ENCODE measurements at regions not wholly inside any gene's neighbourhood (a gene's known extent, or its start where the extent isn't known, plus 50 kb on each side); places are given as distances from the start of the nearest gene placed in this dataset.
A peak's percentile ranks its signal among the peaks of the same experiment; 100 is the strongest.

- no TSS peak for BruUV-seq (replicated peaks)
- Mint-ChIP-seq H3K27ac (ENCODE audit: low read depth, unreplicated experiment) (no peak overlapping the region), H3K4me3 (ENCODE audit: unreplicated experiment) (no peak overlapping the region), H3K36me3 (ENCODE audit: insufficient read depth, unreplicated experiment) (no peaks in the 10 kb centered on the region), H3K4me1 (ENCODE audit: insufficient read depth, unreplicated experiment) (peaks cover 11% of the 10 kb centered on the region), H3K27me3 (ENCODE audit: insufficient read depth, unreplicated experiment) (peaks cover 4% of the 10 kb centered on the region), H3K9me3 (ENCODE audit: unreplicated experiment) (no peaks in the 10 kb centered on the region)
- TF ChIP-seq CTCF (IDR thresholded peaks at IDR 0.05; ENCODE audit: unreplicated experiment), result no peak
- intact Hi-C loops (cut with micrococcal nuclease), result no loop called here
- CTCF ChIA-PET, result interaction anchor here (0.6 kb wide), 1 partner anchor 106 kb away, joined by 3 read pairs; no protein-coding TSS in a partner anchor
- no peak for DNase-seq (ENCODE audit: unreplicated experiment)
- POLR2A ChIA-PET, result no interaction called here
These were observed 176.2 kb upstream of the ST6GAL2 start for GRCh38 chr2:107062173-107062572.

GRCh38 chr2:107062599-107063220, 176.7 kb upstream of the ST6GAL2 start:
- Mint-ChIP-seq H3K4me1 (ENCODE audit: insufficient read depth, unreplicated experiment) (peaks cover 11% of the 10 kb centered on the region), H3K27ac (ENCODE audit: low read depth, unreplicated experiment) (no peak overlapping the region), H3K9me3 (ENCODE audit: unreplicated experiment) (no peaks in the 10 kb centered on the region), H3K36me3 (ENCODE audit: insufficient read depth, unreplicated experiment) (no peaks in the 10 kb centered on the region), H3K27me3 (ENCODE audit: insufficient read depth, unreplicated experiment) (peaks cover 9% of the 10 kb centered on the region), H3K4me3 (ENCODE audit: unreplicated experiment) (no peak overlapping the region)
- no TSS peak for BruUV-seq (replicated peaks)
- ChIA-PET CTCF (interaction anchor here (0.6 kb wide), 1 partner anchor 107 kb away, joined by 3 read pairs; no protein-coding TSS in a partner anchor), POLR2A (no interaction called here)
- intact Hi-C loops (cut with micrococcal nuclease), result no loop called here
- no peak for DNase-seq (ENCODE audit: unreplicated experiment)
- no peak for TF ChIP-seq CTCF (IDR thresholded peaks at IDR 0.05; ENCODE audit: unreplicated experiment)

GRCh38 chr2:107063228-107063627, 177.3 kb upstream of the ST6GAL2 start:
- intact Hi-C loops (cut with micrococcal nuclease), result no loop called here
- Mint-ChIP-seq H3K36me3 (ENCODE audit: insufficient read depth, unreplicated experiment) (no peaks in the 10 kb centered on the region), H3K27me3 (ENCODE audit: insufficient read depth, unreplicated experiment) (peaks cover 11% of the 10 kb centered on the region), H3K4me3 (ENCODE audit: unreplicated experiment) (no peak overlapping the region), H3K27ac (ENCODE audit: low read depth, unreplicated experiment) (no peak overlapping the region), H3K9me3 (ENCODE audit: unreplicated experiment) (no peaks in the 10 kb centered on the region), H3K4me1 (ENCODE audit: insufficient read depth, unreplicated experiment) (peaks cover 11% of the 10 kb centered on the region)
- no TSS peak for BruUV-seq (replicated peaks)
- ChIA-PET CTCF (interaction anchor here (0.9 kb wide), 1 partner anchor 191 kb away, joined by 3 read pairs; no protein-coding TSS in a partner anchor), POLR2A (no interaction called here)
- DNase-seq (ENCODE audit: unreplicated experiment), result no peak
- TF ChIP-seq CTCF (IDR thresholded peaks at IDR 0.05; ENCODE audit: unreplicated experiment), result no peak

GRCh38 chr2:107064750-107065149, 178.8 kb upstream of the ST6GAL2 start:
- intact Hi-C loops (cut with micrococcal nuclease), result no loop called here
- Mint-ChIP-seq H3K36me3 (ENCODE audit: insufficient read depth, unreplicated experiment) (no peaks in the 10 kb centered on the region), H3K4me1 (ENCODE audit: insufficient read depth, unreplicated experiment) (peaks cover 11% of the 10 kb centered on the region), H3K9me3 (ENCODE audit: unreplicated experiment) (no peaks in the 10 kb centered on the region), H3K4me3 (ENCODE audit: unreplicated experiment) (no peak overlapping the region), H3K27me3 (ENCODE audit: insufficient read depth, unreplicated experiment) (peaks cover 11% of the 10 kb centered on the region), H3K27ac (ENCODE audit: low read depth, unreplicated experiment) (peak overlapping the region; percentile 36)
- TF ChIP-seq CTCF (IDR thresholded peaks at IDR 0.05; ENCODE audit: unreplicated experiment), result no peak
- BruUV-seq (replicated peaks), result no TSS peak
- ChIA-PET CTCF (interaction anchor here (0.5 kb wide), 1 partner anchor 44 kb away, joined by 3 read pairs; no protein-coding TSS in a partner anchor), POLR2A (no interaction called here)
- no peak for DNase-seq (ENCODE audit: unreplicated experiment)

All from MCF 10A (cell line).